ENCODE measurements at regions not wholly inside any gene's neighbourhood (a gene's known extent, or its start where the extent isn't known, plus 50 kb on each side); places are given as distances from the start of the nearest gene placed in this dataset.

DNA sequence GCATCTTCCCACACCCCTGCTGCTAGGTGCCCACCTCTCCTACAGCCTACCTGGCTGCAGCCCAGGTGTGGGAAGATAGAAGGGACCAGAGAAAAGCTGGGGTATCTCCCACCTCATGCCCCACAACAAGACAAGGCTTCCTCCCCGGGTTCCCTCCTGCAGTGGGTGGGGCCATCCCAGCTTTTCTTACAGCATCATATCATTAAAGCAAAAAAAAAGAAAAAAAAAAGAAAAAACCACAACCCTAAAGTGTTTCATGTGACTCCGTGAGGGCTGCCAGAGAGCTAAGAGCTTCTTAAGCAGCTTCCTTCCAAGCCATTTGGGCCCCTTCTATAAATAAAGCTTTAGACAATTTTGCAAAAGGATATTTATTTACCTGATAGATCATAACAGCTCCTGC lies 455.4 kb upstream of the TSHZ3 start:
- TF ChIP-seq TAF1 (IDR thresholded peaks at IDR 0.05; ENCODE audit: low read depth) = no peak
- TF ChIP-seq, protein P1, sequence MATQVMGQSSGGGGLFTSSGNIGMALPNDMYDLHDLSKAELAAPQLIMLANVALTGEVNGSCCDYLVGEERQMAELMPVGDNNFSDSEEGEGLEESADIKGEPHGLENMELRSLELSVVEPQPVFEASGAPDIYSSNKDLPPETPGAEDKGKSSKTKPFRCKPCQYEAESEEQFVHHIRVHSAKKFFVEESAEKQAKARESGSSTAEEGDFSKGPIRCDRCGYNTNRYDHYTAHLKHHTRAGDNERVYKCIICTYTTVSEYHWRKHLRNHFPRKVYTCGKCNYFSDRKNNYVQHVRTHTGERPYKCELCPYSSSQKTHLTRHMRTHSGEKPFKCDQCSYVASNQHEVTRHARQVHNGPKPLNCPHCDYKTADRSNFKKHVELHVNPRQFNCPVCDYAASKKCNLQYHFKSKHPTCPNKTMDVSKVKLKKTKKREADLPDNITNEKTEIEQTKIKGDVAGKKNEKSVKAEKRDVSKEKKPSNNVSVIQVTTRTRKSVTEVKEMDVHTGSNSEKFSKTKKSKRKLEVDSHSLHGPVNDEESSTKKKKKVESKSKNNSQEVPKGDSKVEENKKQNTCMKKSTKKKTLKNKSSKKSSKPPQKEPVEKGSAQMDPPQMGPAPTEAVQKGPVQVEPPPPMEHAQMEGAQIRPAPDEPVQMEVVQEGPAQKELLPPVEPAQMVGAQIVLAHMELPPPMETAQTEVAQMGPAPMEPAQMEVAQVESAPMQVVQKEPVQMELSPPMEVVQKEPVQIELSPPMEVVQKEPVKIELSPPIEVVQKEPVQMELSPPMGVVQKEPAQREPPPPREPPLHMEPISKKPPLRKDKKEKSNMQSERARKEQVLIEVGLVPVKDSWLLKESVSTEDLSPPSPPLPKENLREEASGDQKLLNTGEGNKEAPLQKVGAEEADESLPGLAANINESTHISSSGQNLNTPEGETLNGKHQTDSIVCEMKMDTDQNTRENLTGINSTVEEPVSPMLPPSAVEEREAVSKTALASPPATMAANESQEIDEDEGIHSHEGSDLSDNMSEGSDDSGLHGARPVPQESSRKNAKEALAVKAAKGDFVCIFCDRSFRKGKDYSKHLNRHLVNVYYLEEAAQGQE (IDR thresholded peaks at IDR 0.05; ENCODE audit: low read depth) = no peak
- no peak for TF ChIP-seq TEAD4 (IDR thresholded peaks at IDR 0.05)
- no peak for TF ChIP-seq RAD21 (IDR thresholded peaks at IDR 0.05; ENCODE audit: low read depth)

Measured in Ishikawa (cell line).